Fibroblast of skin of left quadriceps (primary cell): ENCODE measurements at regions not wholly inside any gene's neighbourhood (a gene's known extent, or its start where the extent isn't known, plus 50 kb on each side); places are given as distances from the start of the nearest gene placed in this dataset.

Experiments used
- DNase-seq, 2 experiments: peaks; one replicate each; pipeline ENCODE4 v3.0.0-alpha.2; 2013; ENCODE audit warnings: low read depth in 2 of 2

DNA sequence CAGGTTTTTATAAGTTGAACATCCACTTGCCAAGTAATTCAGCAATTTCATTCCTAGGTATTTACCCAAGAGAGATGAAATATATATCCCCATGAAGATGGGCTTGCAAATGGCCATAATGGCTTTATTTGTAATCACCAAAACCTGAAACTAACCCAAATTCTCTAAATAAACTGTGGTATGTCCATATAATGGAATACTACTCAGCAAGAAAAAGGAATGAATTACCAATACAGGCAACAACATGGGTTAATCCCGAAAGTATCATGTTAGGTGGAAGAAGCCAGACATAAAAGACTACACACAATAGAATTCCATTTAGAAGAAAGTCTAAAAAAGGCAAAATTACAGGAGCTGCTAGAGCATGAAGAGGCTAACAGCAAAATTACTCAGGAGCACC, 101.4 kb upstream of the PPP2R2D start:
- DNase-seq = no peak

- no peak for DNase-seq
Observed at GRCh38 chr10:131802156-131802915, 98.5 kb upstream of the PPP2R2D start.

DNA sequence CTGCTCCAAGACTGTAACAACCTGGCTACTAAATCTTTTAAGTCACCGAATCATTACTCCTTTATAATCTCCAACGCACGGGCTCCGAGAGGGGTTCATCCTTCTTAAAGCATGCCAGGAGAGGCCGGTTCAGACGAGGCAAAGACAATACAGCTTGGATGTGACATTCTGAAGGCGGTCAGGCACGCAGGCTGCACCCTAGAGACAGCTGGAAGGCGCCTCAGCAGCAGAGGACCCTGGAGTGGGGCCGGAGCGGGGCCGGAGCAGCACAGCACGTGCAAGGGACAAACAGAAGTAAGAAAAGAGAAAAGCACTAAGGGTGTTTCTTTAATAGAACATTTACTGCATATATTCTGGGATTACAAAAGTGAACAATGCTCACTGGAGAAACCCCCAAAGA, 97.8 kb upstream of the PPP2R2D start:
- no peak for DNase-seq

- DNase-seq = no peak
Observed at GRCh38 chr10:131803860-131804425, 96.9 kb upstream of the PPP2R2D start.

GRCh38 chr10:131804551-131805295, 96.1 kb upstream of the PPP2R2D start:
- DNase-seq = no peak

- DNase-seq = no peak
Observed at GRCh38 chr10:131805696-131806095, 95.1 kb upstream of the PPP2R2D start.

DNA sequence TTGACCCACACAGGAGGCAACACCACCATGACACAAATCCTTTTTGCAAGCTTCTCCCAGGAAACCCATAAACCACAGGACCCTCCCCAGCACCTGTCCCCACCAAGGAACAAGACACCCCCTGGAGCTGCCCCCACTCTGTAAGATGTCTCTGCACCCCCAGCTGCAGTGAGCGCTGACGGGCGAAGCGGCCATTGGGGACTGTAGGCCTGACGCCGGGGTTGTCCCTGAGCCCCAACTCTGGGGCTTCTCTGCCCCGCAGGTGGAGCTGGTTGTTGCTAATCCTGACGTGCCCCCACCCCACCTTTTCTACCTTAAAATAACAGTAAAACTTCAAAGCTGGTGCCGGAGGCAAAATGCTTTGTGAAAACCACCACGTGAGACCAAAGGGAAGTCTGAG, 94.7 kb upstream of the PPP2R2D start:
- DNase-seq = no peak

DNA sequence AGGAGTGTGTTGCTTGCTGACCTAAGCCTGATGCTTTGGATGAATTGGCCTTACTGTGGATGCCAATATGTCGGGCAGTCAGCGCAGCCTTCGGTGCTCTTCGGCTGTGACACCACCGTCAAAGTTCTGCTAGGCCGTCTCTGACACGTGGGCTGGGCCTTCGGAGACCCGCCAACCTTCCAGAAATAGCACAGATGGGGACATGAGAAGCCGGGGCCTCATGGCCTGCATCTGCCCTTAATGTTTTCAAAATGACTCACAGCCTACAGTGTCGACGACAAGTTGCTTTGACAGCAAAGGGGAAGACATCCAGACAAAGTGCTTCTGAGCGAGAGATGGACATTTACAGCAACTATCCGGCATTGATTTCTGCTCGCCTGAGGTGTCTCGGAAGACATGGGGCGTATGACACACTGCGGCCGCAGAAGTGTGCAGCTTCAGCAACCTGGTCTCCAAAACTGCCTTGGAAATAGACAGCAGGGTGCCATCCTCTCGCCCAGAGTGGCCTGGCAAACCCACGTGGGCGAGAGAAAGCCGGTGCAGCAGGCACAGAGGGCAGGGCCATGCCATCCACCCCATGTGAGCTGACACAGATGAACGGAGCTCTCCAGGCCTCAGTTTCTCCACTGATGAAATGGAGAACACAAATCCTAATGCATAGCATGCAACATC, 94.0 kb upstream of the PPP2R2D start:
- no peak for DNase-seq

DNA sequence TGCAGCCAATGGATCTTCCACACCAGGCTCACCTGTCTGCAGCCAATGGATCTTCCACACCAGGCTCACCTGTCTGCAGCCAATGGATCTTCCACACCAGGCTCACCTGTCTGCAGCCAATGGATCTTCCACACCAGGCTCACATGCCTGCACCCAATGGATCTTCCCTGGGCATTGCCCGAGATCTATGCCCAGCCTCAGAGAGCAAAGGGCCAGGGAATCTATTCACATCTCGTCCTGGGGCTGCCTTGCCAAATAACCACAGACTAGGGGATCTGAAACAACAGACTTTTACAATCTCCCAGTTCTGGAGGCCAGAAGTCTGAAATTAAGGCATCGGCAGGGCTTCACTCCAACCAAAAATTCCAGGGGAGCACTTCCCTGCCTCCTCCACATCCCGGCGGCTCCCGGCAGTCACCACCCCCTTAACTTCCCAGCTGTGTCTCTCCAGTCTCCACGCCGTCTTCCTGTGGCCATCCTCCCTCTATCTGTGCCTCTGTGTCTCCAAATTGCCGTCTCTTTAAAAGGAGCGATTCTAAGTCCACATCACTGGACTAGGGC, 92.4 kb upstream of the PPP2R2D start:
- no peak for DNase-seq

DNA sequence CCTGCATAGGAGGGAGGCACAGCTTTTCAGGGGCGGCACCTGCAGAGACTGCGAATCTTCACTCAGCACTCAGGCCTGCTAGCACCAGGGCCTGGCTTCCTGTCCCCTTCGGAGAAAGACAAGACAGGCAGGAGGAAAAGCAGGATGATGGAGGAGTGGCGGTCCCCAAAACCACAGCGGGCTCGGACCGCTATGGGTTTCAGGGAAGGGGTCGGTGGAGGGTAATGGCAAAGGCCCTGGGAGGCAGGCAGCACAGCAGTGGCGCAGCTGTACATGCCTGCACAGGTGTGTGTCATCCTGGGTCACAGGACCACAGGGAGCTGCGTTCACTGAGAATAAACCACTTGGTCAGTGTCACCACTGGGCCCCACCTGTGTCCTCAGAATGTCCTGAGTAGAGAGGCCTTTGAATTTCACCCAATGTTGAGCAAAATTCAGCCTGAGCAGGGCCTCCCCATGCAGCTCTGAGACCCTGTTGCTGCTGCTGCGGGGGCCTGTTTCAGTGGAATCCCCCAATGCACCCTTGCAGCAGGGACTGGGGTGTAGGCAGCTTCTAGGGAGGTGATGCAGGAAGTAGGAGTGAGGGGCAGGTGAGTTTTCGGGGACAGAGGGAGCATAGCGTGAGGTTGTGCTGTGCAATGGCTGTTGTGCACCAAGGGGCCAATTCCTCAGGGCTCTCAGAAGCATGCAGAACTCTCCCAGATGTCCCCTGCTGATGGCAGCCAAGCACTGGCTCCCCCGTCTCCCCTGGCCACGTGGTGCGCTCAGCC, 90.6 kb upstream of the PPP2R2D start:
- DNase-seq = no peak

- DNase-seq = no peak
Observed at GRCh38 chr10:131810805-131811629, 89.8 kb upstream of the PPP2R2D start.

- DNase-seq = no peak
Observed at GRCh38 chr10:131811630-131812403, 89.0 kb upstream of the PPP2R2D start.

- DNase-seq = no peak
Observed at GRCh38 chr10:131812736-131813604, 87.8 kb upstream of the PPP2R2D start.

GRCh38 chr10:131814567-131815265, 86.1 kb upstream of the PPP2R2D start:
- DNase-seq = no peak

GRCh38 chr10:131815266-131816156, 85.3 kb upstream of the PPP2R2D start:
- no peak for DNase-seq

DNA sequence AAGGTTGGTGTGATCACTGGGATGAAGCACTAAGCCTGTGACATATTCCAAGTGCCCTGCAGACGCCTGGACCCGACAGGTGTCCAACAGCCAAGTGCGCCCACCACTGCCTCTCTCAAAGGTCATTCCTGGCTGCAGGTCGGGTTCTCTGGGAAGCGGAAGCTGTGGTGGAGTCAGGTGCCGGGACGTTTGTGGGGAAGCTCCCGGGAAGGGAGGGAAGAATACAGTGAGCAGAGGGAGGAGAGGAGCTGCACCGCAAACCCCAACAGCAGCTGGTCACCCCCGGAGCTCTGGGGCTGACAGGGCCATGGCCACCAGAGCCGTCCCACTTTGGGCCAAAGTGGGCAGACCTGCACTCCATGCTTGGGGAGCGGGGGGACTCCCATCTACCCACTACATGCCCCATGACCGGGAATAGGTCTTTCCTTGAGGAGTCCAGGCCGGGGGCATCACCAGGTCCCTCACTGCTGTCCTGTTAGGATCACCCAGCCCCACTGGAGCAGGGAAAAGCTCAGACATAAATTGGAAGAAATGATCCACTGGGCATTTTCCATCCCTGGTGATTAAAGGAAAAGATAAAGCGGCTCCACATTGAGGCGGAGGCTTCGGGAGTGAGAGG, 84.5 kb upstream of the PPP2R2D start:
- no peak for DNase-seq
